ENCODE measurements at regions not wholly inside any gene's neighbourhood (a gene's known extent, or its start where the extent isn't known, plus 50 kb on each side); places are given as distances from the start of the nearest gene placed in this dataset.

- no peak for DNase-seq
- Histone ChIP-seq H3K27ac (ENCODE audit: low read depth, low read length) (no peak overlapping the region), H3K4me1 (ENCODE audit: control insufficient read depth, insufficient read depth, low read length) (no peaks in the 10 kb centered on the region), H3K27me3 (ENCODE audit: control insufficient read depth, insufficient read depth, low read length, poor library complexity, severe bottlenecking) (no peaks in the 10 kb centered on the region), H3K9ac (ENCODE audit: extremely low read depth, low read length, poor library complexity, severe bottlenecking) (no peak overlapping the region), H3K9me3 (ENCODE audit: control insufficient read depth, low read length) (peaks cover 10% of the 10 kb centered on the region), H3K4me3 (ENCODE audit: low read length) (no peak overlapping the region), H3K36me3 (ENCODE audit: control insufficient read depth, insufficient read depth, low read length) (no peaks in the 10 kb centered on the region)
- no peaks in the 10 kb centered on the region for H3K27me3 Mint-ChIP-seq (ENCODE audit: insufficient read depth)
- H3K27ac Mint-ChIP-seq, result no peak overlapping the region
- H3K36me3 Mint-ChIP-seq (ENCODE audit: low read depth), result peaks cover 26% of the 10 kb centered on the region
- WGBS, 2 experiments (ENCODE audit: insufficient coverage in 1 of 2, insufficient read length in 1 of 2), result 94 to 100% methylated on average over 2 to 3 of the region's 4 CpGs
- no peak overlapping the region for H3K4me3 Mint-ChIP-seq
- TF ChIP-seq, protein P1, sequence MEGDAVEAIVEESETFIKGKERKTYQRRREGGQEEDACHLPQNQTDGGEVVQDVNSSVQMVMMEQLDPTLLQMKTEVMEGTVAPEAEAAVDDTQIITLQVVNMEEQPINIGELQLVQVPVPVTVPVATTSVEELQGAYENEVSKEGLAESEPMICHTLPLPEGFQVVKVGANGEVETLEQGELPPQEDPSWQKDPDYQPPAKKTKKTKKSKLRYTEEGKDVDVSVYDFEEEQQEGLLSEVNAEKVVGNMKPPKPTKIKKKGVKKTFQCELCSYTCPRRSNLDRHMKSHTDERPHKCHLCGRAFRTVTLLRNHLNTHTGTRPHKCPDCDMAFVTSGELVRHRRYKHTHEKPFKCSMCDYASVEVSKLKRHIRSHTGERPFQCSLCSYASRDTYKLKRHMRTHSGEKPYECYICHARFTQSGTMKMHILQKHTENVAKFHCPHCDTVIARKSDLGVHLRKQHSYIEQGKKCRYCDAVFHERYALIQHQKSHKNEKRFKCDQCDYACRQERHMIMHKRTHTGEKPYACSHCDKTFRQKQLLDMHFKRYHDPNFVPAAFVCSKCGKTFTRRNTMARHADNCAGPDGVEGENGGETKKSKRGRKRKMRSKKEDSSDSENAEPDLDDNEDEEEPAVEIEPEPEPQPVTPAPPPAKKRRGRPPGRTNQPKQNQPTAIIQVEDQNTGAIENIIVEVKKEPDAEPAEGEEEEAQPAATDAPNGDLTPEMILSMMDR (conservative IDR thresholded peaks at IDR 0.05), result no peak
- peaks cover 14% of the 10 kb centered on the region for H3K4me1 Mint-ChIP-seq
- H3K9me3 Mint-ChIP-seq, result peaks cover 11% of the 10 kb centered on the region
These were observed 155.6 kb upstream of the NEBL start for GRCh38 chr10:21052709-21053104.

DNA sequence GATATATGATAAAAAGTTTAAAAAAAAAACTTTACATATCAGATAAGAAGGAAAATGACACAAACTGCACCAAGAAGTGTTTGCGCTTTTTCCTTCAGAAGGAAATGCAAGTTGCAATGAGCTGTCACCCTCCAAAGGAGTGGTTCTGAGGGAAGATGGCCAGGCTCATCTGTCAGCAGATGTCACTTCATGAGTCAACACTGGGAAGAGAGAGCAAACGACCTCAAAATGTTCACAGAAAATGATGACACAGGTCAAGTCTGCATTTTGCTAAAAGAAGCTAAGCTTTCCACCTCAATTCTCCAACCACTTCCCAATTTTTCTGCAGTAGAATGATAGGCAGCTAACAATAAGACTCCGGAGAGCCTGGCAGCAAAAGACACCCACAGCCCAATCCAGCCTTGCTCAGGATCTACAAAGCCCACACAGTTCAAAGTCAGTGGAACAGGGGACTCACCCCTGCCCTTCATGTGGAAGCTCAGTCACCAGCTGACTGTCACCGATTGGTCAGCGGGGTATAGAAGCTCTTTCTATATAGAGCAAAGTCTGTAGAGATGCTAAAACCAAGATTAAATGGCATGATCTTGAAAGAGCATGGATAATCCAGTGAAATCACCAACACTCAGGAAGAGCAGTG is 155.1 kb upstream of the NEBL start:
- Histone ChIP-seq H3K4me1 (ENCODE audit: control insufficient read depth, insufficient read depth, low read length) (no peaks in the 10 kb centered on the region), H3K36me3 (ENCODE audit: control insufficient read depth, insufficient read depth, low read length) (no peaks in the 10 kb centered on the region), H3K27me3 (ENCODE audit: control insufficient read depth, insufficient read depth, low read length, poor library complexity, severe bottlenecking) (no peaks in the 10 kb centered on the region), H3K9me3 (ENCODE audit: control insufficient read depth, low read length) (peaks cover 10% of the 10 kb centered on the region), H3K27ac (ENCODE audit: low read depth, low read length) (no peak overlapping the region), H3K4me3 (ENCODE audit: low read length) (no peak overlapping the region), H3K9ac (ENCODE audit: extremely low read depth, low read length, poor library complexity, severe bottlenecking) (no peak overlapping the region)
- Mint-ChIP-seq H3K9me3 (peaks cover 11% of the 10 kb centered on the region), H3K36me3 (ENCODE audit: low read depth) (peaks cover 26% of the 10 kb centered on the region), H3K4me3 (no peak overlapping the region), H3K27ac (no peak overlapping the region), H3K4me1 (peaks cover 14% of the 10 kb centered on the region), H3K27me3 (ENCODE audit: insufficient read depth) (no peaks in the 10 kb centered on the region)
- DNase-seq, result no peak
- TF ChIP-seq, protein P1 (conservative IDR thresholded peaks at IDR 0.05), result no peak
- WGBS, 2 experiments (ENCODE audit: insufficient coverage in 1 of 2, insufficient read length in 1 of 2), result 85 to 89% methylated on average over 3 to 5 of the region's 5 CpGs

- H3K27ac Mint-ChIP-seq, result no peak overlapping the region
These were observed 152.4 kb upstream of the NEBL start for GRCh38 chr10:21049482-21049881.

More at GRCh38 chr10:21049482-21049881, 152.4 kb upstream of the NEBL start:
- H3K4me3 Mint-ChIP-seq, result no peak overlapping the region
- TF ChIP-seq, protein P1 (conservative IDR thresholded peaks at IDR 0.05), result no peak
- H3K4me1 ChIP-seq (ENCODE audit: control insufficient read depth, insufficient read depth, low read length), result no peaks in the 10 kb centered on the region
- peaks cover 26% of the 10 kb centered on the region for H3K36me3 Mint-ChIP-seq (ENCODE audit: low read depth)
- H3K27me3 Mint-ChIP-seq (ENCODE audit: insufficient read depth), result no peaks in the 10 kb centered on the region
- no peak for DNase-seq
- H3K4me1 Mint-ChIP-seq, result peaks cover 9% of the 10 kb centered on the region
- H3K27me3 ChIP-seq (ENCODE audit: control insufficient read depth, insufficient read depth, low read length, poor library complexity, severe bottlenecking), result no peaks in the 10 kb centered on the region
- H3K9me3 Mint-ChIP-seq, result peaks cover 11% of the 10 kb centered on the region
- no peak overlapping the region for H3K27ac ChIP-seq (ENCODE audit: low read depth, low read length)
- no peak overlapping the region for H3K9ac ChIP-seq (ENCODE audit: extremely low read depth, low read length, poor library complexity, severe bottlenecking)
- 71 to 94% methylated on average over 1 to 3 of the region's 3 CpGs for WGBS, 2 experiments (ENCODE audit: insufficient coverage in 1 of 2, insufficient read length in 1 of 2)
- H3K4me3 ChIP-seq (ENCODE audit: low read length), result no peak overlapping the region
- peaks cover 10% of the 10 kb centered on the region for H3K9me3 ChIP-seq (ENCODE audit: control insufficient read depth, low read length)
- H3K36me3 ChIP-seq (ENCODE audit: control insufficient read depth, insufficient read depth, low read length), result no peaks in the 10 kb centered on the region

Measured in endodermal cell (in vitro differentiated cells).